Embryonic facial prominence (tissue), 1 donor: ENCODE measurements at regions not wholly inside any gene's neighbourhood (a gene's known extent, or its start where the extent isn't known, plus 50 kb on each side); places are given as distances from the start of the nearest gene placed in this dataset.

ENCODE experiments used
- DNase-seq: peaks from one replicate; pipeline ENCODE4 v3.0.0-alpha.2; 2016; ENCODE audit errors: extremely low spot score

- DNase-seq, result no peak
Measured at GRCh38 chr10:33126742-33127141, 168.7 kb upstream of the ITGB1 start.

GRCh38 chr10:33125522-33126517, 167.8 kb upstream of the ITGB1 start:
- no peak for DNase-seq

GRCh38 chr10:33125111-33125510, 167.1 kb upstream of the ITGB1 start:
- no peak for DNase-seq

GRCh38 chr10:33123680-33124079, 165.7 kb upstream of the ITGB1 start:
- no peak for DNase-seq

- peak; percentile 69 for DNase-seq
Measured at GRCh38 chr10:33122014-33122809, 164.2 kb upstream of the ITGB1 start.

GRCh38 chr10:33120700-33121099, 162.7 kb upstream of the ITGB1 start:
- no peak for DNase-seq

- DNase-seq, result no peak
Measured at GRCh38 chr10:33120275-33120674, 162.2 kb upstream of the ITGB1 start.

- no peak for DNase-seq
Measured at GRCh38 chr10:33117816-33118215, 159.8 kb upstream of the ITGB1 start.

- DNase-seq, result no peak
Measured at GRCh38 chr10:33117230-33117629, 159.2 kb upstream of the ITGB1 start.

- DNase-seq, result no peak
Measured at GRCh38 chr10:33115738-33116719, 158.0 kb upstream of the ITGB1 start.

- DNase-seq, result no peak
Measured at GRCh38 chr10:33114451-33114952, 156.5 kb upstream of the ITGB1 start.

GRCh38 chr10:33113466-33113865, 155.4 kb upstream of the ITGB1 start:
- peak; percentile 41 for DNase-seq

- DNase-seq, result no peak
Measured at GRCh38 chr10:33112831-33113455, 154.9 kb upstream of the ITGB1 start.

GRCh38 chr10:33111488-33112051, 153.5 kb upstream of the ITGB1 start:
- no peak for DNase-seq

- no peak for DNase-seq
Measured at GRCh38 chr10:33109788-33110469, 151.9 kb upstream of the ITGB1 start.

GRCh38 chr10:33109384-33109783, 151.4 kb upstream of the ITGB1 start:
- DNase-seq, result no peak

- DNase-seq, result no peak
Measured at GRCh38 chr10:33107953-33108352, 149.9 kb upstream of the ITGB1 start.

- no peak for DNase-seq
Measured at GRCh38 chr10:33106767-33107166, 148.7 kb upstream of the ITGB1 start.

- no peak for DNase-seq
Measured at GRCh38 chr10:33103863-33104379, 145.9 kb upstream of the ITGB1 start.

- no peak for DNase-seq
Measured at GRCh38 chr10:33102071-33102470, 144.0 kb upstream of the ITGB1 start.
